A673 (cell line): ENCODE measurements at regions not wholly inside any gene's neighbourhood (a gene's known extent, or its start where the extent isn't known, plus 50 kb on each side); places are given as distances from the start of the nearest gene placed in this dataset.

Experiments
- BruUV-seq: library from RNA; stranded (reverse); fragments of 400-500 nt; replicated peaks from 2 replicates; lab custom pipeline; 2021; lab: Mats Ljungman, UMichigan
- CTCF ChIA-PET: fragments of 300-600 bp; sonication (Branson Sonifier 250); formaldehyde crosslinking; loops from one replicate; lab custom pipeline; 2022; ENCODE audit warnings: antibody characterized with exemption; lab: Charles Lee
- POLR2A ChIA-PET: fragments of 300-600 bp; sonication (Branson Sonifier 250); formaldehyde crosslinking; loops from one replicate; lab custom pipeline; 2022; ENCODE audit warnings: antibody characterized with exemption; ENCODE audit not compliant: low non-redundant PET; lab: Charles Lee
- DNase-seq: peaks from one replicate; pipeline ENCODE4 v3.0.0-alpha.2; 2015; ENCODE audit warnings: low spot score
- H3K27ac ChIP-seq: fragments of 200-600 bp; sonication (generic); 2 replicates; pipeline ENCODE4 v1.5.1; 2016; ENCODE audit warnings: mixed run types, low read depth, mild to moderate bottlenecking, mixed read lengths, antibody characterized with exemption, low read length; ENCODE audit not compliant: poor library complexity, severe bottlenecking
- H3K27me3 ChIP-seq: fragments of 200-600 bp; sonication (generic); replicated peaks from 2 replicates; pipeline ENCODE4 v1.6.1; 2017; ENCODE audit warnings: mixed run types, low read depth, mild to moderate bottlenecking, mixed read lengths, antibody characterized with exemption, low read length; ENCODE audit not compliant: insufficient read depth, poor library complexity
- H3K36me3 ChIP-seq: fragments of 200-600 bp; sonication (generic); 2 replicates; pipeline ENCODE4 v1.6.1; 2016; ENCODE audit warnings: mixed run types, mild to moderate bottlenecking, mixed read lengths, antibody characterized with exemption, low read length; ENCODE audit not compliant: insufficient read depth, poor library complexity, severe bottlenecking
- H3K4me1 ChIP-seq: fragments of 200-600 bp; sonication (generic); 2 replicates; pipeline ENCODE4 v1.6.1; 2017; ENCODE audit warnings: mixed run types, mild to moderate bottlenecking, mixed read lengths, antibody characterized with exemption, low read length; ENCODE audit not compliant: insufficient read depth, poor library complexity, severe bottlenecking
- H3K4me3 ChIP-seq: fragments of 200-600 bp; sonication (generic); 2 replicates; pipeline ENCODE4 v1.5.1; 2016; ENCODE audit warnings: low read depth, mixed run types, mild to moderate bottlenecking, mixed read lengths, low read length; ENCODE audit not compliant: poor library complexity, severe bottlenecking
- H3K9me3 ChIP-seq: fragments of 200-600 bp; sonication (generic); 2 replicates; pipeline ENCODE4 v1.6.1; 2016; ENCODE audit warnings: mixed run types, low read depth, mild to moderate bottlenecking, mixed read lengths, antibody characterized with exemption, low read length; ENCODE audit not compliant: poor library complexity, severe bottlenecking
- EZH2 ChIP-seq: fragments of 200-600 bp; sonication (generic); IDR thresholded peaks from 2 replicates; pipeline ENCODE4 v1.6.1; 2017; ENCODE audit warnings: borderline replicate concordance, low read depth, mild to moderate bottlenecking, mixed read lengths, antibody characterized with exemption, low read length; ENCODE audit not compliant: poor library complexity, severe bottlenecking
- intact Hi-C: fragments of 100-400 bp; cut with micrococcal nuclease; formaldehyde crosslinking; loops from one replicate; pipeline ENCODE4 v1.10.0; 2022; ENCODE audit not compliant: unreplicated experiment
- TF ChIP-seq, protein P1 (sequence below): fragments of 300-800, 200-600 bp; sonication (generic); conservative IDR thresholded peaks from 2 replicates; pipeline ENCODE4 v1.5.1; 2017; ENCODE audit warnings: low read depth, mild to moderate bottlenecking, antibody characterized with exemption, low read length, moderate library complexity, mixed read lengths

DNA sequence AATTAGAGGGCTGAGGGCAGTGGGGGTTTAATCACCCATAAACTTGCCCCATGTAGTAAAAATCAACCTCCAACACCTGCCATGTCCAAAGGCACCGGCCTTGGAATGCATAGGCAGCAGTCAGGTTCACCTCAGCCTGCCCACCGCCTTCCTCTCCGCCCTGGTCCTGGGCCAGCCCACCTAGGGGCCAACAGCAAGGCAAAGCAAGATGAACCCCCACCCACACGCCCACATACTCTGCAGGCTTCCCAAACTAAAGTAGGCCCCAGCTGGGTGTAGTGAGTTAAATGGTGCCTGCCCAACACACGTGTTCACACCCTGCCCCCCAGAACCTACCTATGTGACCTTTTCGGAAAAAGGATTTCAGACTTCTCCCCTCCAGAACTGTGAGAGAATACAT lies 92.9 kb upstream of the RAI14 start:
- Histone ChIP-seq H3K9me3 (no peaks in the 10 kb centered on the region), H3K4me3 (no peak overlapping the region), H3K27ac (no peak overlapping the region), H3K27me3 (no peaks in the 10 kb centered on the region), H3K4me1 (no peaks in the 10 kb centered on the region), H3K36me3 (no peaks in the 10 kb centered on the region)
- TF ChIP-seq, protein P1, sequence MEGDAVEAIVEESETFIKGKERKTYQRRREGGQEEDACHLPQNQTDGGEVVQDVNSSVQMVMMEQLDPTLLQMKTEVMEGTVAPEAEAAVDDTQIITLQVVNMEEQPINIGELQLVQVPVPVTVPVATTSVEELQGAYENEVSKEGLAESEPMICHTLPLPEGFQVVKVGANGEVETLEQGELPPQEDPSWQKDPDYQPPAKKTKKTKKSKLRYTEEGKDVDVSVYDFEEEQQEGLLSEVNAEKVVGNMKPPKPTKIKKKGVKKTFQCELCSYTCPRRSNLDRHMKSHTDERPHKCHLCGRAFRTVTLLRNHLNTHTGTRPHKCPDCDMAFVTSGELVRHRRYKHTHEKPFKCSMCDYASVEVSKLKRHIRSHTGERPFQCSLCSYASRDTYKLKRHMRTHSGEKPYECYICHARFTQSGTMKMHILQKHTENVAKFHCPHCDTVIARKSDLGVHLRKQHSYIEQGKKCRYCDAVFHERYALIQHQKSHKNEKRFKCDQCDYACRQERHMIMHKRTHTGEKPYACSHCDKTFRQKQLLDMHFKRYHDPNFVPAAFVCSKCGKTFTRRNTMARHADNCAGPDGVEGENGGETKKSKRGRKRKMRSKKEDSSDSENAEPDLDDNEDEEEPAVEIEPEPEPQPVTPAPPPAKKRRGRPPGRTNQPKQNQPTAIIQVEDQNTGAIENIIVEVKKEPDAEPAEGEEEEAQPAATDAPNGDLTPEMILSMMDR: no peak
- no peak for TF ChIP-seq EZH2
- CTCF ChIA-PET: no interaction called here
- DNase-seq: no peak
- POLR2A ChIA-PET: no interaction called here
- intact Hi-C loops: no loop called here
- BruUV-seq: no TSS peak

DNA sequence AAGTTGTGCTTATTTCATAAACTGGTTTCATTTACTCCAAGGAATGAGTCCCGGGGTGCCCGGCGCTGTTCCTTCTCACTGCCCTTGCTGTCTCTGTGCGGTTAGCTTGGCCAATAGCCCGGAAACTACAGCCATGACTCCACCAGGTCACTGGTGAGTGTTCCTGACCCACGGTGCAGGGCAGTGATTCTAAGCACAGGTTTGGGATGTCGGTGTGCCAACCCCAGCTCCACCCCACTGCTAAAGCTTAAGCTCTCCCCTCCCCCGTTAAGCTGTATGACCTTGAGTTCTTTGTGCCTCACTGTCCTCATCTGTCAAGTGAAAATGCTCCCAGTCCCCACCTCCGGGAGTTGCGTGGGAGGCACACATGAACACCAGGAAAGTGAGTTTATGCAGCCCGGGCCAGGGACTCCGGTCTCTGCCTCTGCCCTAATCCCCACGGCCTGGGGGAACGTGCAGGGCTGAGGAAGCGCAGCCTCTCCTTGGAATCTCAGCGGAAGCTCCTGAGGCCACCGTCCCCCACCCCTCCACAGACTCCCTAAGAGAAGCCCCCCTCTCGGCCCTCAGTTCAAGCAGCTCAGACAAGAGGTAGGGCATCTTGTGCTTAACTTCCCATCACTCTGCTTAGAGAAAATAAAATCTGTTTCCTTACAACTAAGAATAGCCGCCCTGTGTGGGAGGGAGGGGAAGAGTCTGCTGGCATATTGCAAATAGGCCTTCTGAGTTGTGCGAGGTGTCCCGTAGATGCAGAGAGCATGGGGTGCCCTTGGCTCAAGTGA lies 92.0 kb upstream of the RAI14 start:
- ChIA-PET CTCF (no interaction called here), POLR2A (no interaction called here)
- Histone ChIP-seq H3K27ac (no peak overlapping the region), H3K36me3 (no peaks in the 10 kb centered on the region), H3K27me3 (no peaks in the 10 kb centered on the region), H3K4me3 (no peak overlapping the region), H3K4me1 (no peaks in the 10 kb centered on the region), H3K9me3 (no peaks in the 10 kb centered on the region)
- TF ChIP-seq, protein P1: no peak
- no peak for TF ChIP-seq EZH2
- DNase-seq: no peak
- intact Hi-C loops: no loop called here
- BruUV-seq: no TSS peak

DNA sequence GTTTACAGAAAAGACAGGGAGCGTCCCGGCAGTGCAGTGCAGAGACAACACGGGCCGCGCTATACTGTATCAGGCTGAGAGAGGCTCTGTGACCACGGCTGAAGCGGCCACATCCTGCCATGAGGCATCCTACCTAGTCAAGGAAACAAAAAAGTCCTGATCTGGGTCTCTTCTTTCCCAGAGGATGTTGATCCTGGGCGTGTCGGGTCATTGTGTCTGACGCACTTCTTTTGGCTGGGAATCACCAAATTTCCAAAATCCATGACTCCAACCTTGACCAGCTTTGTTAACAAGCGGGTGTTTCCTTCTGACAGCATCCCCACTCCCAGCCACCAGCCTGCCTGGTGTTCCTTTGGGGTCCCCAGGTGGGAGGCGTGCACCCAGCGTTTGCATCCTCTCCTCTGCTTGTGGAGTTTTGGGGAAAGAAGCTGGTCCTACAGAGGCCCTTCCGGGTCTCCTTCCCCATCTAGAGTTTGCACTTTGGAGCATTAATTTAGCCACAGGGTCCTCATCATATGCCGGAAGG lies 91.4 kb upstream of the RAI14 start:
- ChIA-PET CTCF (no interaction called here), POLR2A (no interaction called here)
- H3K36me3 ChIP-seq: no peaks in the 10 kb centered on the region
- no peak overlapping the region for H3K4me3 ChIP-seq
- H3K4me1 ChIP-seq: no peaks in the 10 kb centered on the region
- no peak for DNase-seq
- intact Hi-C loops: no loop called here
- no TSS peak for BruUV-seq
- H3K27ac ChIP-seq: no peak overlapping the region
- H3K27me3 ChIP-seq: no peaks in the 10 kb centered on the region
- no peaks in the 10 kb centered on the region for H3K9me3 ChIP-seq
- TF ChIP-seq, protein P1: no peak
- no peak for TF ChIP-seq EZH2
